Nephron progenitor cell (in vitro differentiated cells): ENCODE measurements at regions not wholly inside any gene's neighbourhood (a gene's known extent, or its start where the extent isn't known, plus 50 kb on each side); places are given as distances from the start of the nearest gene placed in this dataset.
A peak's percentile ranks its signal among the peaks of the same experiment; 100 is the strongest.
"Not testable (repeated sequence)": the region's sequence is repeated elsewhere in the genome, so short reads cannot be mapped to it uniquely, and the experiment has no call there.

Experiments used
- DNase-seq: peaks from one replicate; pipeline ENCODE4 v3.0.0; 2021
- H3K27ac Mint-ChIP-seq: 2 replicates; pipeline ENCODE4 v1.8.0; 2021; ENCODE audit warnings: mild to moderate bottlenecking, moderate library complexity, mixed read lengths
- H3K27me3 Mint-ChIP-seq: 2 replicates; pipeline ENCODE4 v1.8.0; 2021; ENCODE audit warnings: mild to moderate bottlenecking, low read depth, mixed read lengths; ENCODE audit not compliant: poor library complexity
- H3K36me3 Mint-ChIP-seq: 2 replicates; pipeline ENCODE4 v1.8.0; 2021; ENCODE audit warnings: low read depth, mixed read lengths
- H3K4me1 Mint-ChIP-seq: 2 replicates; pipeline ENCODE4 v1.8.0; 2021; ENCODE audit warnings: mixed read lengths
- H3K4me3 Mint-ChIP-seq: 2 replicates; pipeline ENCODE4 v1.8.0; 2021; ENCODE audit warnings: mild to moderate bottlenecking, moderate library complexity, mixed read lengths
- H3K9me3 Mint-ChIP-seq: 2 replicates; pipeline ENCODE4 v1.8.0; 2021; ENCODE audit warnings: mild to moderate bottlenecking, moderate library complexity, mixed read lengths
- CTCF ChIP-seq: fragments of 200-600 bp; sonication (generic); IDR thresholded peaks from 2 replicates; pipeline ENCODE4 v1.5.0; 2021; ENCODE audit warnings: antibody characterized with exemption

GRCh38 chr15:28789401-28790114 lies 58.9 kb downstream of the GOLGA6L7 start:
- not testable (repeated sequence) for H3K27me3 Mint-ChIP-seq, H3K4me1 Mint-ChIP-seq, H3K36me3 Mint-ChIP-seq, H3K27ac Mint-ChIP-seq, H3K9me3 Mint-ChIP-seq
- DNase-seq = peak; percentile 18
- H3K4me3 Mint-ChIP-seq = peak overlapping the region; percentile 52

DNA sequence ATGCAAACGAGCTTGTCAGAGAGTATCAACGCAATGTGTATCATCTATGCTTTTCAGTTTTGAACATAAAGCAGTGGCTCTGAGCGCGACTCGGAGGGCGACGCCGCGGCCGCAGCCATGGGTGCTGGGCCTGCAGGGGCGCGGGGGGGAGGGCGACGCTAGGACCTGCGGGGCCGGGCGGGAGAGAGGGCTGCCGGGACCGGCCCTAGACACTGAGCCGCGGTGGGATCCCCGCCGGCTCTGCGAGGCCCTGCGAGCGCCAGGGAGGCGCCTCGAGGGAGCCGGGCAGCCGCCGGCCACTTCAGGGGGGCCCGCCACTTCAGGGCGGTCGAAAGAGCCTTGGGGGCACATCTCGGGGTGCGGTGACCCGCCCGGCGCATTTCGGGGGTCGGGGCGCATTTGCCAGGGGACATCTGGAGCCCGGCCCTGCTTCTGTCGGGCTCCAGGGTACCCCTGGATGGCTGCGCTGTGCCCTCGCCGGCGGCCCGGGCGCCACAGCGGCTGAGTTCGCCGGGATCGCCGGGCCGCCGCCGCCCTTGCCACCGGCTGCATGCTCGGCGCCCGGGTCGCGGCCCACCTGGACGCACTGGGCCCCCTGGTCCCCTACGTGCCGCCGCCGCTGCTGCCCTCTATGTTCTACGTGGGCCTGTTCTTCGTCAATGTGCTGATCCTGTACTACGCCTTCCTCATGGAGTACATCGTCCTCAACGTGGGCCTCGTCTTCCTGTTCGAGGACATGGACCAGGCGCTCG lies 59.6 kb downstream of the GOLGA6L7 start:
- not testable (repeated sequence) for H3K4me3 Mint-ChIP-seq, DNase-seq, H3K9me3 Mint-ChIP-seq

GRCh38 chr15:28788176-28788575 lies 60.3 kb downstream of the GOLGA6L7 start:
- not testable (repeated sequence) for H3K4me3 Mint-ChIP-seq, H3K36me3 Mint-ChIP-seq, H3K27me3 Mint-ChIP-seq, DNase-seq, H3K27ac Mint-ChIP-seq, H3K9me3 Mint-ChIP-seq, H3K4me1 Mint-ChIP-seq

More for the DNA sequence above, 59.6 kb downstream of the GOLGA6L7 start:
- not testable (repeated sequence) for H3K27me3 Mint-ChIP-seq, H3K36me3 Mint-ChIP-seq, H3K4me1 Mint-ChIP-seq, H3K27ac Mint-ChIP-seq

DNA sequence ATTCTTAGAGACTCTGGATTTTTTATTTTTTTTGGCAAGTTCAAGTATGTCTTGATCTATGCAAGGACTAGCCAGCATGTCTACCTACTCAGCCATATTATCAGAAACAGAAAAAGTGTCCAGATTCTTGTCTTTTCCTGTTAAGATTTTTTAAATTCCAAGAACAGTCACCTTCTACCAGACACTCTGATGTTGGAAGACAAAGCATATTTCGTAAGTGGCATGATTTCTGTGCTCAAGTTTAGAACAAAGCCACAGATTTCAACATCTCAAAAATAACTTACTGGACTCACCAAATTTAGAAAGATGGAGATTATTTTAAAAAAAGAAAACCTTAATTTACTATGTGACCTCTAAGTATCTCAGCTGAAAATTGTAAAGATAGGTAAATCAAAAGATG lies 61.9 kb downstream of the GOLGA6L7 start:
- Mint-ChIP-seq H3K4me1 (no peaks in the 10 kb centered on the region), H3K27me3 (no peaks in the 10 kb centered on the region)
- no peak for TF ChIP-seq CTCF

GRCh38 chr15:28784347-28785163 lies 63.9 kb downstream of the GOLGA6L7 start:
- not testable (repeated sequence) for H3K27ac Mint-ChIP-seq, DNase-seq, H3K9me3 Mint-ChIP-seq, H3K4me1 Mint-ChIP-seq, H3K27me3 Mint-ChIP-seq, H3K36me3 Mint-ChIP-seq, H3K4me3 Mint-ChIP-seq

More for the DNA sequence above, 61.9 kb downstream of the GOLGA6L7 start:
- Mint-ChIP-seq H3K36me3 (no peaks in the 10 kb centered on the region), H3K9me3 (no peaks in the 10 kb centered on the region), H3K4me3 (no peak overlapping the region), H3K27ac (no peak overlapping the region)
- no peak for DNase-seq

GRCh38 chr15:28783873-28784272 lies 64.6 kb downstream of the GOLGA6L7 start:
- Mint-ChIP-seq H3K4me3 (no peak overlapping the region), H3K36me3 (no peaks in the 10 kb centered on the region), H3K9me3 (no peaks in the 10 kb centered on the region), H3K4me1 (no peaks in the 10 kb centered on the region), H3K27me3 (no peaks in the 10 kb centered on the region), H3K27ac (no peak overlapping the region)
- no peak for TF ChIP-seq CTCF
- no peak for DNase-seq

- Mint-ChIP-seq H3K9me3 (no peaks in the 10 kb centered on the region), H3K4me3 (no peak overlapping the region), H3K4me1 (no peaks in the 10 kb centered on the region), H3K27me3 (no peaks in the 10 kb centered on the region), H3K27ac (no peak overlapping the region), H3K36me3 (no peaks in the 10 kb centered on the region)
- no peak for TF ChIP-seq CTCF
- DNase-seq = no peak
These were observed 65.0 kb downstream of the GOLGA6L7 start for GRCh38 chr15:28783466-28783865.

DNA sequence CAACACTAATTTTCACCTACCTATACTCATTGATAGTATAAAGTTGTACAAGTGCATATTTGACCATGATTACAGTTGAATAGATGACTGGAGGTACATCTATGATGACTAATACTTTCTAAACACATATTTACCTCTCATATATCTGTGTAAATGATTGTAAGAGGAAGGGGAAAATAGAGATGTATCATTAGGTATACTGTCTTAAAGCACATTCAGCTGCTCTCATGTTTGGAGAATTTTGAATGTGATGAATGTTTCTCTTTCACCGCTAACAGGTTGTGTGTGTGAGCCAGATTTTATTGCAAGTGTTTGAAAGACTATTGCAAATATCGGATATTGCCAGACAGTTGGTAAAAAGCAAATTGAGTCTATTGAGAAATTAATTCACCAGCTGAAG lies 66.2 kb upstream of the GOLGA8M start:
- not testable (repeated sequence) for H3K36me3 Mint-ChIP-seq, DNase-seq, H3K27me3 Mint-ChIP-seq, H3K27ac Mint-ChIP-seq, H3K9me3 Mint-ChIP-seq, H3K4me3 Mint-ChIP-seq, H3K4me1 Mint-ChIP-seq

- H3K27me3 Mint-ChIP-seq, H3K9me3 Mint-ChIP-seq, H3K4me3 Mint-ChIP-seq, H3K27ac Mint-ChIP-seq, DNase-seq, H3K36me3 Mint-ChIP-seq, H3K4me1 Mint-ChIP-seq: not testable (repeated sequence)
These were observed 60.6 kb upstream of the GOLGA8M start for GRCh38 chr15:28772857-28773256.
